Thyroid gland (tissue), 4 donors: ENCODE measurements at regions not wholly inside any gene's neighbourhood (a gene's known extent, or its start where the extent isn't known, plus 50 kb on each side); places are given as distances from the start of the nearest gene placed in this dataset.

Source experiments
- DNase-seq, 2 donors: peaks; one replicate each; pipeline ENCODE4 v3.0.0-alpha.2; 2019
- H3K27ac ChIP-seq, 3 donors: fragments of 200-600 bp; sonication (generic); 1 replicate in 2 of 3; 2 replicates in 1 of 3; pipeline ENCODE4 v1.5.1; 2016 to 2019; ENCODE audit warnings: mild to moderate bottlenecking in 1 of 3, moderate library complexity in 1 of 3
- H3K27me3 ChIP-seq: fragments of 200-600 bp; sonication (generic); one replicate; pipeline ENCODE4 v1.5.1; 2019
- H3K36me3 ChIP-seq, 2 donors: fragments of 200-600 bp; sonication (generic); one replicate each; pipeline ENCODE4 v1.5.1; 2016 to 2019
- H3K4me1 ChIP-seq, 2 donors: fragments of 200-600 bp; sonication (generic); one replicate each; pipeline ENCODE4 v1.5.1; 2017 to 2019
- H3K4me3 ChIP-seq, 3 donors: fragments of 200-600 bp; sonication (generic); replicated peaks in 1 of 3; 1 replicate in 2 of 3; 2 replicates in 1 of 3; pipeline ENCODE4 v1.5.1; 2016; ENCODE audit warnings: mild to moderate bottlenecking in 1 of 3
- H3K9me3 ChIP-seq: fragments of 200-600 bp; sonication (generic); one replicate; pipeline ENCODE4 v1.5.1; 2017
- CTCF ChIP-seq, 6 experiments: fragments of 200-600 bp in 3 of 6; fragments of 450-650 bp in 3 of 6; sonication (generic) in 3 of 6; IDR thresholded peaks; one replicate each; pipeline ENCODE4 v1.5.1; 2016 to 2019; ENCODE audit warnings: antibody characterized with exemption in 6 of 6, mild to moderate bottlenecking in 2 of 6, inconsistent platforms in 1 of 6, moderate library complexity in 1 of 6
- POLR2A ChIP-seq, 2 donors: fragments of 450-650 bp; IDR thresholded peaks; one replicate each; pipeline ENCODE4 v1.6.1; 2017; ENCODE audit warnings: antibody characterized with exemption in 2 of 2, mild to moderate bottlenecking in 2 of 2, moderate library complexity in 1 of 2
- WGBS, 2 donors: methylation state at CpG; one replicate each; pipeline ENCODE4 v1.1.5; 2017; 5-methylcytosine and 5-hydroxymethylcytosine counted together
- intact Hi-C: fragments of 100-400 bp; cut with DNase I; formaldehyde crosslinking; loops from one replicate; pipeline ENCODE4 v1.15.1; 2023

- Histone ChIP-seq H3K4me1 (no peaks in the 10 kb centered on the region), H3K9me3 (no peaks in the 10 kb centered on the region), H3K4me3 (no peak overlapping the region), H3K27ac (no peak overlapping the region), H3K27me3 (no peaks in the 10 kb centered on the region), H3K36me3 (no peaks in the 10 kb centered on the region)
- TF ChIP-seq CTCF (IDR thresholded peaks at IDR 0.05) (no peak), POLR2A (IDR thresholded peaks at IDR 0.05) (no peak)
- DNase-seq = no peak
- 93 to 96% methylated on average over 3 of the region's 3 CpGs for WGBS, 2 donors
- intact Hi-C loops = no loop called here
Measured at GRCh38 chr2:234764372-234764771, 187.4 kb upstream of the SH3BP4 start.

- H3K9me3 ChIP-seq = no peaks in the 10 kb centered on the region
- intact Hi-C loops = no loop called here
- TF ChIP-seq CTCF (IDR thresholded peaks at IDR 0.05) (no peak), POLR2A (IDR thresholded peaks at IDR 0.05) (no peak)
- no peak for DNase-seq
- H3K27me3 ChIP-seq = no peaks in the 10 kb centered on the region
- WGBS, 2 donors = 60 to 71% methylated on average over 12 to 13 of the region's 13 CpGs
- H3K27ac ChIP-seq = no peak overlapping the region
- no peaks in the 10 kb centered on the region for H3K4me1 ChIP-seq
- no peak overlapping the region for H3K4me3 ChIP-seq
- H3K36me3 ChIP-seq = no peaks in the 10 kb centered on the region
Measured at GRCh38 chr2:234763002-234763873, 188.6 kb upstream of the SH3BP4 start.

GRCh38 chr2:234761910-234762309, 189.9 kb upstream of the SH3BP4 start:
- no peak for DNase-seq
- H3K9me3 ChIP-seq = no peaks in the 10 kb centered on the region
- 60 to 70% methylated on average over 4 of the region's 4 CpGs for WGBS, 2 donors
- no peaks in the 10 kb centered on the region for H3K4me1 ChIP-seq
- intact Hi-C loops = no loop called here
- no peaks in the 10 kb centered on the region for H3K27me3 ChIP-seq
- H3K4me3 ChIP-seq = no peak overlapping the region
- no peak for TF ChIP-seq CTCF (IDR thresholded peaks at IDR 0.05)
- no peak for TF ChIP-seq POLR2A (IDR thresholded peaks at IDR 0.05)
- no peaks in the 10 kb centered on the region for H3K36me3 ChIP-seq
- no peak overlapping the region for H3K27ac ChIP-seq

- no peaks in the 10 kb centered on the region for H3K4me1 ChIP-seq
- no peaks in the 10 kb centered on the region for H3K9me3 ChIP-seq
- no peaks in the 10 kb centered on the region for H3K27me3 ChIP-seq
- intact Hi-C loops = no loop called here
- H3K4me3 ChIP-seq = no peak overlapping the region
- 59 to 66% methylated on average over 8 of the region's 8 CpGs for WGBS, 2 donors
- no peak for DNase-seq
- TF ChIP-seq CTCF (IDR thresholded peaks at IDR 0.05) = no peak
- TF ChIP-seq POLR2A (IDR thresholded peaks at IDR 0.05) = no peak
- no peak overlapping the region for H3K27ac ChIP-seq
- H3K36me3 ChIP-seq = no peaks in the 10 kb centered on the region
Measured at GRCh38 chr2:234754126-234754525, 197.7 kb upstream of the SH3BP4 start.

- TF ChIP-seq POLR2A (IDR thresholded peaks at IDR 0.05) (no peak), CTCF (IDR thresholded peaks at IDR 0.05) (no peak)
- WGBS, 2 donors = 59 to 69% methylated on average over 4 of the region's 4 CpGs
- H3K27me3 ChIP-seq = no peaks in the 10 kb centered on the region
Measured at GRCh38 chr2:234753701-234754100, 198.1 kb upstream of the SH3BP4 start.

More at GRCh38 chr2:234753701-234754100, 198.1 kb upstream of the SH3BP4 start:
- intact Hi-C loops = no loop called here
- Histone ChIP-seq H3K27ac (no peak overlapping the region), H3K4me3 (no peak overlapping the region), H3K36me3 (no peaks in the 10 kb centered on the region), H3K4me1 (no peaks in the 10 kb centered on the region), H3K9me3 (no peaks in the 10 kb centered on the region)
- DNase-seq = no peak
